ENCODE measurements at regions not wholly inside any gene's neighbourhood (a gene's known extent, or its start where the extent isn't known, plus 50 kb on each side); places are given as distances from the start of the nearest gene placed in this dataset.

DNA sequence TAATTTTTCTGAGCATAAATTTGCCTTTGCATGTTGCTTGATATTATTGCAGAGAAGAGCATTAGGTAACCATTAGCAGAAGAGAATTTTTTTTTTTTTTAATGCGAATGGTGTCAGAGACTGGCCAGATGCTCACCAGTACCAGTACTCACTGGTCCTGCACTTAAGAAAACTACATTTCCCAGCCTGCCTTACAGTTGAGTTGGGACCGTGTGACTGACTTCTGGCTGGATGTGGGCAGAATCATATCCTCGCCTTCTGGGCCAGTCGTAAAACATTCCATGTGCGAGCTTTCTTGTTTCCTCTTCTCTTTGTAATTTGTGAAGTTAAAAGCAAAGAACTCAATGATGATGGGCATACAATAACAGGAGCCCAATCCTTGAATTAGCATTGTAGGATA, 132.4 kb downstream of the LRRC30 start:
- Histone ChIP-seq H3K27me3 (ENCODE audit: control insufficient read depth, insufficient read depth, low read length) (no peaks in the 10 kb centered on the region), H3K36me3 (ENCODE audit: control insufficient read depth in 2 of 3, insufficient read depth in 3 of 3, low read length in 3 of 3) (no peaks in the 10 kb centered on the region), H3K9me3 (ENCODE audit: control insufficient read depth in 2 of 3, insufficient read depth in 1 of 3, low read length in 3 of 3) (no peaks in the 10 kb centered on the region), H3K4me1 (ENCODE audit: control insufficient read depth in 2 of 3, insufficient read depth in 2 of 3, low read depth in 1 of 3, low read length in 3 of 3) (no peaks in the 10 kb centered on the region), H3K4me3 (ENCODE audit: low read length in 3 of 3) (no peak overlapping the region), H3K27ac (ENCODE audit: low read depth in 2 of 2, low read length in 2 of 2) (no peak overlapping the region), H3K9ac (ENCODE audit: low read length in 3 of 3) (no peak overlapping the region)
- FAIRE-seq, result no peak
- intact Hi-C loops (cut with DNase I), result no loop called here
- TF ChIP-seq, protein P1, sequence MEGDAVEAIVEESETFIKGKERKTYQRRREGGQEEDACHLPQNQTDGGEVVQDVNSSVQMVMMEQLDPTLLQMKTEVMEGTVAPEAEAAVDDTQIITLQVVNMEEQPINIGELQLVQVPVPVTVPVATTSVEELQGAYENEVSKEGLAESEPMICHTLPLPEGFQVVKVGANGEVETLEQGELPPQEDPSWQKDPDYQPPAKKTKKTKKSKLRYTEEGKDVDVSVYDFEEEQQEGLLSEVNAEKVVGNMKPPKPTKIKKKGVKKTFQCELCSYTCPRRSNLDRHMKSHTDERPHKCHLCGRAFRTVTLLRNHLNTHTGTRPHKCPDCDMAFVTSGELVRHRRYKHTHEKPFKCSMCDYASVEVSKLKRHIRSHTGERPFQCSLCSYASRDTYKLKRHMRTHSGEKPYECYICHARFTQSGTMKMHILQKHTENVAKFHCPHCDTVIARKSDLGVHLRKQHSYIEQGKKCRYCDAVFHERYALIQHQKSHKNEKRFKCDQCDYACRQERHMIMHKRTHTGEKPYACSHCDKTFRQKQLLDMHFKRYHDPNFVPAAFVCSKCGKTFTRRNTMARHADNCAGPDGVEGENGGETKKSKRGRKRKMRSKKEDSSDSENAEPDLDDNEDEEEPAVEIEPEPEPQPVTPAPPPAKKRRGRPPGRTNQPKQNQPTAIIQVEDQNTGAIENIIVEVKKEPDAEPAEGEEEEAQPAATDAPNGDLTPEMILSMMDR (IDR thresholded peaks at IDR 0.05; ENCODE audit: borderline replicate concordance, extremely low read depth, insufficient read depth), result no peak
- no peak for DNase-seq

DNA sequence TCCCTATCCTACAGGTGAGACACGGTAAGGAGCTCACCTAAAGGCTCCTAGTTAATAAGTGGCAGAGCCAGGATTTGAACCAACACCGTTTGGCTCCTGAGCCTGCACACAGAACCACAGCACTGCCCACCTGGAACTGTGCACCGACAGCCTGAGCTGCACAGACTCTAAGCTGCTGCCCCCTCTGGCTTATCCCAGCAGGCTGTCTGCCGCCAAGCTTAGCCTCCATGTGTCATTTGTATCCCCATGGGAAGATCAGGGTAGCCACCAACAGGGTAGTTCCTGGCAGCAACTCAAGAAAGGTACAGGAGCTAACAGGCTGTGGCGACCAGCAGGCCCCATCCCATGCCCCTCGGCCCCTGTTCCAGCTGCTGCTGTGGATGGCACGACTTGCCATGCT, 135.7 kb downstream of the LRRC30 start:
- H3K4me1 ChIP-seq (ENCODE audit: control insufficient read depth in 2 of 3, insufficient read depth in 2 of 3, low read depth in 1 of 3, low read length in 3 of 3), result no peaks in the 10 kb centered on the region
- no peak overlapping the region for H3K9ac ChIP-seq (ENCODE audit: low read length in 3 of 3)
- intact Hi-C loops (cut with DNase I), result no loop called here
- no peak overlapping the region for H3K4me3 ChIP-seq (ENCODE audit: low read length in 3 of 3)
- TF ChIP-seq, protein P1 (IDR thresholded peaks at IDR 0.05; ENCODE audit: borderline replicate concordance, extremely low read depth, insufficient read depth), result no peak
- FAIRE-seq (no peak), DNase-seq (no peak)
- H3K27me3 ChIP-seq (ENCODE audit: control insufficient read depth, insufficient read depth, low read length), result no peaks in the 10 kb centered on the region
- no peaks in the 10 kb centered on the region for H3K9me3 ChIP-seq (ENCODE audit: control insufficient read depth in 2 of 3, insufficient read depth in 1 of 3, low read length in 3 of 3)
- no peaks in the 10 kb centered on the region for H3K36me3 ChIP-seq (ENCODE audit: control insufficient read depth in 2 of 3, insufficient read depth in 3 of 3, low read length in 3 of 3)
- no peak overlapping the region for H3K27ac ChIP-seq (ENCODE audit: low read depth in 2 of 2, low read length in 2 of 2)

DNA sequence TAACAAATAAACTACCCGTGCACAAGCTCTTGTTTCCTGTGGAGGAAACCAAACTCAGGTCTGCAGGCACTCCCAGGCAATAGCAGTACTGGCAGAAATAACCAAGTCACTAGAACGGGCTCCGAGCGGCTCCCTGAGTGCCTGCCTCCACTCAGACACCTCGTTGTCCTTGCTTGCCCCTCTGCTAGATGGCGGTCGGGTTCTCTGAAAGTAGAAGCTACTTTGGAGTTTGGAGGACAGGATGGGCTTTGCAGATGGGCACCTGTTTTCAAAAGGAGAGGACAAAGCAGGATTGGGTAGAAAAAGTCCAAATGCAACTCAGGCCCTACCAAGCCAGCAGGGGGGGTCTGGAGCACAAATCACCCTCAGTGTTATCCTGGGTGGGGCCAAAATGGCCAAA, 136.4 kb downstream of the LRRC30 start:
- H3K36me3 ChIP-seq (ENCODE audit: control insufficient read depth in 2 of 3, insufficient read depth in 3 of 3, low read length in 3 of 3), result no peaks in the 10 kb centered on the region
- DNase-seq (no peak), FAIRE-seq (no peak)
- no peak overlapping the region for H3K9ac ChIP-seq (ENCODE audit: low read length in 3 of 3)
- H3K27me3 ChIP-seq (ENCODE audit: control insufficient read depth, insufficient read depth, low read length), result no peaks in the 10 kb centered on the region
- H3K4me1 ChIP-seq (ENCODE audit: control insufficient read depth in 2 of 3, insufficient read depth in 2 of 3, low read depth in 1 of 3, low read length in 3 of 3), result no peaks in the 10 kb centered on the region
- no peaks in the 10 kb centered on the region for H3K9me3 ChIP-seq (ENCODE audit: control insufficient read depth in 2 of 3, insufficient read depth in 1 of 3, low read length in 3 of 3)
- no peak overlapping the region for H3K4me3 ChIP-seq (ENCODE audit: low read length in 3 of 3)
- TF ChIP-seq, protein P1 (IDR thresholded peaks at IDR 0.05; ENCODE audit: borderline replicate concordance, extremely low read depth, insufficient read depth), result no peak
- intact Hi-C loops (cut with DNase I), result no loop called here
- H3K27ac ChIP-seq (ENCODE audit: low read depth in 2 of 2, low read length in 2 of 2), result no peak overlapping the region

DNA sequence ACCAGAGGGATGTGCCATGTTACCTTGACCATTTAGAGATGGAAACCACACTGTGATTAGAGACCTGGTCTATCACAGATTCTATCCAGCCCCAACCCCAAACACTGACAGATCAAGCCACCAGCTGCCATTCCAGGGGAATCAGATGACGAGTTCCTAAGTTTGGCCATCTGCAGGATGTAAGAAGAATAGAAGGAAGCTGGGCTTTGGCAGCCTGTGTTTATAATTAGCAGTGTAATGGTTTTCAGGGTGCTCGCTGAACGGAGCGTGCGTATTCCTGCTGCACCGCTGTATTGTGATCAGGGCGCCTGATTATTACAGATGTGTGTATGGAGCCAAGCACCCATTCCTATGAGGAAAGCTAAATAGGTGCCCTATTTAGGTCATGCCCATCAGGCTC, 138.1 kb downstream of the LRRC30 start:
- H3K4me3 ChIP-seq (ENCODE audit: low read length in 3 of 3), result no peak overlapping the region
- TF ChIP-seq, protein P1 (IDR thresholded peaks at IDR 0.05; ENCODE audit: borderline replicate concordance, extremely low read depth, insufficient read depth), result no peak
- H3K9ac ChIP-seq (ENCODE audit: low read length in 3 of 3), result no peak overlapping the region
- H3K4me1 ChIP-seq (ENCODE audit: control insufficient read depth in 2 of 3, insufficient read depth in 2 of 3, low read depth in 1 of 3, low read length in 3 of 3), result no peaks in the 10 kb centered on the region
- intact Hi-C loops (cut with DNase I), result no loop called here
- DNase-seq (peak in 1 of 5 donors; percentile 42), FAIRE-seq (no peak)
- no peak overlapping the region for H3K27ac ChIP-seq (ENCODE audit: low read depth in 2 of 2, low read length in 2 of 2)
- no peaks in the 10 kb centered on the region for H3K36me3 ChIP-seq (ENCODE audit: control insufficient read depth in 2 of 3, insufficient read depth in 3 of 3, low read length in 3 of 3)
- H3K9me3 ChIP-seq (ENCODE audit: control insufficient read depth in 2 of 3, insufficient read depth in 1 of 3, low read length in 3 of 3), result no peaks in the 10 kb centered on the region
- no peaks in the 10 kb centered on the region for H3K27me3 ChIP-seq (ENCODE audit: control insufficient read depth, insufficient read depth, low read length)
